HS-27A (cell line): ENCODE measurements at regions not wholly inside any gene's neighbourhood (a gene's known extent, or its start where the extent isn't known, plus 50 kb on each side); places are given as distances from the start of the nearest gene placed in this dataset.

Experiments used
- DNase-seq: peaks from one replicate; pipeline ENCODE4 v3.0.0-alpha.2; 2012; ENCODE audit warnings: low read depth, missing footprints

DNA sequence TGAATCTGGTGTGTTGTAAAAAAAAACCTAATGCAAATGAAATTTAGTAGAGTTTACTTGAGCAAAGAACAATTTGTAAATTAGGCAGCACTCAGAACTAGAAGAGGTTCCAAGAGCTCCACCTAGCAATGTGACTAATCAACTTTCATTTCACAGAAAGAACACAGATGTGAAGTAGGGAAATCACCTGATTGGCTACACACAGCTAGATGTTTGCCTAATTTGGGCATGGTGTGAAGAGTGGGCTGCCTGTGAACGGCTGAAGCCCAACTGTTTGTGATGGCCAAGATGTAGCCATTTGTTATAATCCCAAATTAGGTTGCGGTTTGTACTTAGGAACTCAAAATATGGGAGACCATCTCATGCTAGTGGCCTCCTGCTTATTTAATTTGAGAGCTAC lies 724.4 kb upstream of the SLITRK5 start:
- no peak for DNase-seq

DNA sequence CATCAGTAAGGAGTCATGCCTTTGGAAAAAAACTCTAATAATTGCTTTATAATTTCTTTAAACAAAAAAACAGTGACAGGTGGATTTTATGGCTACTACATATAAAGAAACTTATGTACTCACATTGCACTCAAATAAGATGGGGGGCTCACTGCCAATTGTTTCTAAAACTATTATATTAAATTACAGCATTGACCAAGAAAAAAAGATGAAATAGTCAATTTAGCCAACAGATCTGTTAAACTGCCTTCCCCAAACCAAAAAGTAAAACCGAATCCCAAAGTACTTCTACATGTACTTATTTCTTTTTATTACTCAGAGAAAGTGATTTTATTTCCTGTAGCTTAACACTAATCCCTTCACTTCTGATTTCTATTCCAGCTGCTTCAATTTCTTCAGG lies 716.8 kb upstream of the SLITRK5 start:
- DNase-seq, result no peak

DNA sequence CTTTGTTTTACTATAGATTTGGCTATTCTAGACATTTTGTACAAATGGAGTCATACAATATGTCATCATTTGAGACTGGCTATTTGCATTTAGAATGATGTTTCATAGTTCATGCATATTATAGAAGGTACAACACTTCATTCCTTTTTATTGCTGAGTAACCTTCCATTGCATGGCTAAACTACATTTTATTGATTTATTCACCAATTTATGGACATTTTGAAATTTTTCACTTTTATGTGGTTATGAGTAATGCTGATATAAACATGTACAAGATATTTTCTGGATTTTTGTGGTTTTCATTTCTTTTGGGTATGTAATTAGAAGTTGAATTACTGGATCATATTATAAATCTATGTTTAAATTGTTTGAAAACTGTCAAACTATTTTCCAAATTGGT lies 710.3 kb upstream of the SLITRK5 start:
- DNase-seq, result no peak

DNA sequence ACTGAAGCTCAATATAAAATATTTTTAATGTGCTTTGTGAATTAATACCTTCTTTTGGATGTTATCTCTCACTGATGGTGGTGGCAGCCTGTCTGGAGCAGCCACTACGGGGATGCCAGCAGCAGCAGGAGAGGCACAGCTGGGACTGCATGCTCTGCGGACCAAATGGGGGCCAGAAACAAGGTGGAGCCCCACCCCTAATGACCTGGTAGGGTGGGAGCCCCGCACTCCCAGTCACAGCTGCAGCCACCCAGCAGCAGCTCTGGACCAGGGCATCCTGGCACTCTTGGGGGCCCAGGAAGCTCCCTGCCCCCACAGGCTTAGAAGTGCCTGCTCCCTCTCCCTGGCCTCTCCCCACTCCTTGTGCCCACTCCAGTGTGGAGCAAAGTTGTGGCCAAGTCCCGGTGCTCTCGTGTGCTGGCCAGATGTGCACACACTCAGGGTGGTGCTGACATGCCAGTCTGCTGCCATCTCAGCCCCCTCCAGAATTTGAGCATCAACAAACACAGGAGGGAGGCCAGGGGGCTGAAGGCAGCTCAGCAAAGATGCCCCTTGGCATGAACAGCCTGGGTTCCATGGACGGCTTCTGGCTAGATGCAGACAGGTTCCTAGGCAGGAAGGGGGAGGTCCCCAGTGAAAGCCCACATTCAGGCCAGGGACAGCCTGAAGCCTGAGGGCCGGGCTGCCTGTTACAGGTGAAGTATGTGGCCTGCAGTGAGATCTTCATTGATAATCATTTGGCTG lies 696.7 kb upstream of the SLITRK5 start:
- no peak for DNase-seq

DNA sequence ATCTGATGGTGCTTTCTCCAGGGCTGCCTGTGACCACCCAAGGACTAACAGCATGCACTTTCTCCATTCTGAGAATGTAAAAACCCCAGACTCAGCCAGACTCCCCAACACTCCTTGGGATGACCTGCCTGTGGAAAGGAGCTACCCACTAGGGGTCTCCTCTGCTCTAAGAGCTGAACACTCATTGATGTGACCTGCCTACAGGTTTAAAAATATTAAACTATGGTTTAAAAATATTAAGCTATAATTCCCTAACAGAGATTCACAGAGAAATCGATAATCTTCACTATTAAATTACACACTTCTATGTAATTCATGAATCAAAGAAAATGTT lies 696.2 kb upstream of the SLITRK5 start:
- no peak for DNase-seq

DNA sequence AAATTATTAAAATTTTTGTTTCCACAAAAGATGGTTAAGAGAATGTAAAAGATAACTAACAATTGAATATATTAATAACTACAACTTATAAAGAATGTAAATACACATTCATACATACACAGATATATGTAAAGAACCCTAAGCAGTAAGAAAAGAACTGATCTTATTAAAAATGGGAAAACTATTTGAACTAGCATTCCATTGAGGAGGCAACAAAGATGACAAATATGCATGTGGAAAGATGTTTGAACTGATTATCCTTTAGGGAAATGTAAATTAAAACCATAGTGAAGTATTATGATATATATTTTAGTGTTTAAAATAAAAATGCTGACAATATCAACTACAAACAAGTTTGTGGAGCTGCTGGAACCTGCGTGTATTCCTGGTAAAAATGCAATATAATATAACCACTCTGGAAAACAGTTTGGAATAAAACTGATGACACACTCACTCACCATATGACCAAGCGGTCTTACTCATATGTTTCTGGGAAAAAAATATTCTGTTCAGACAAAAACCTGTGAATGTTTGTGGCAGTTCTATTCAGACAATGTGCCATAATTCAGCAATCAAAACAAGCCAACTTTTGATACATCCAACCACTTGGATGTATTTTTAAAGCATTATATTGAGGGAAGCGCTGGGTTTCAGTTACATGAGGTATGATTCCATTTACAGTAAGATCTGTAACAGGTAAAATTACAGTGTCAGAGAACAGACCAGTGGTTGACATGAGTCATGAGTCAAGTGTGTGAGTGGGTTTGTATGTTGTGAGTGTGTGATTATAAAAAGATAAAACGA lies 694.4 kb upstream of the SLITRK5 start:
- DNase-seq, result no peak

DNA sequence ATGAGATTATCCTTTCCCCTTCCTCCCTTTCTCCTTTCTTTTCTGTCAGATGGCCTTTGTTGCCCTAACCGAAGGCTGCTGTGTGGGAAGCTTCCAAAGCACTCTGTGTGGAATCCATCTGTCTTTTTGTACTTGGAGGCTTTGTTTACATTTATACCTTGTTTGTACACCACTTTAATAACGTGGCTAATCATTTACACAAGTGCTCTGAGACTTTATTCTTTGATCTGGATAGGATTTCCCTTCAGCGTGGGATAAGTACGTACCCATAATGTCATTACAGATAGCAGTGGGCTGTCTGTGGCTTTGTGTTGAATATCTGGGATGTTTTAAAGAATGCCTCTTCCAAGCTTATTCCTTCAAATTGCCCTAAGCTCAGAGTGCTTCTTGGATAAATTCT lies 684.7 kb upstream of the SLITRK5 start:
- DNase-seq, result no peak

DNA sequence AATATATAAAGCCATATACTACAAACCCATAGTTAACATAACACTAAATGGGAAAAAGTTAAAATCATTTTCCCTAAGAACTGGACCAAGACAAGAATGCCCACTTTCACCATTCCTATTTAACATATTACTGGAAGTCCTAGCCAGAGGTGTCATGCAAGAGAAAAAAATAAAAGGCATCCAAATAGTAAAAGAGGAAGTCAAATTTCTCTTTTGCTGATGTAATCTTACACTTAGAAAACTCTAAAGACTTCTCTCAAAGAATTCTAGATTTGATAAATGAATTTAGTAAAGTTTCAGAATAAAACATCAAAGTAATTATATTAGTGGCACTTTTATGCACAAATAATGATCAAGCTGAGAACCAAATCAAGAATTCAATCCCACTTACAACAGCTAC lies 678.9 kb upstream of the SLITRK5 start:
- DNase-seq, result no peak

DNA sequence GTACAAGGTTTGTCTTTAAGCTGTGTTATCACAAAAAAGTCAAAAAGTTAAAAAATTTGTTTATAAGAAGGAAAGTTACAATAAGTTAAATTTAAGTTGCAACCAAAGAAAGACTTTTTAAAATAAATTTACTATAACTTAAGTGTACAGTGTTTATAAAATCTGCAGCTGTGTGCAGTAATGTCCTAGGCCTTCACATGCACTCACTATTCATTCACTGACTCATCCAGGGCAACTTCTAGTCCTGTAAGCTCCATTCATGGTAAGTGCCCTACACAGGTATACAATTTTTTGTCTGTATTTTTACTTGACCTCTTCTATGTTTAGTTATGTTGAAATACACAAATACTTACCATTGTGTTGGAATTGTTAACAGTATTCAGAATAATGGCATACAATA lies 667.9 kb upstream of the SLITRK5 start:
- DNase-seq, result no peak

DNA sequence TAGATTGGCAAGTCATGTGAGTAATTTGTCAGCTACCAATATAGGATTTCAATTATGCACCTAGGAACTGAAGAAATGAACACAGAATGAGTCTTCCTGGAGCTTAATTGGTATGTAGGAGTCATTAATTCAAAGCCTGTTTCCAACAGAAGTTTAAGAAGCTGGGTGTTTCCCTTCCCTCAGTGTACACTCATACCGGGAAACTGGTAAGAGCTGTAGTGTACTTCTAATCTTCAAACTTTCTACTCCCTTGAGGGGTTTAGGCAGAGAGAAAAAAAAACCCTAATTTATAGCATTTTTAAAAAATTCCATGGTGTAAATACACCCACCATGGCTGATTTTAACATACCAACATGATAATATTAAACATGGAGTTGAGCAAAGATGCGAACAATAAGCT lies 665.7 kb upstream of the SLITRK5 start:
- DNase-seq, result no peak

DNA sequence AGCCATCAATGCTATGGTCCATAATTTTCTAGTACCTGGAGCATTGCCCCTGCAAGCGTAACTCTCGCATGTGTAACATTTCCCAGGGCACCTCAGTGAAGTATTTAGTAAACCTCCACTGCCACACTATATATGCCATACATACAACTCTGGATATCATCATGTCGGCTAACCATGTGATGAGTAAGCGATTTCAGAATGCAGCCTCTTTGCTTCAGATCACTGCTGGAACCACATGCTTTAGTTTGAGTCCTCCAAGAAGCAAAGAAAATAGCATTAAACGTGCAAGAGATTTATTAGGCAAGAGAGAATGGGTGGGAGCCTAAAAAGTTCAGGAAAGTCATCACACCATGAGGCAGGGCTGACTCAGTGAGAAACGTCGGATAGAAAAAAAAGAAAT lies 635.6 kb upstream of the SLITRK5 start:
- DNase-seq, result no peak

DNA sequence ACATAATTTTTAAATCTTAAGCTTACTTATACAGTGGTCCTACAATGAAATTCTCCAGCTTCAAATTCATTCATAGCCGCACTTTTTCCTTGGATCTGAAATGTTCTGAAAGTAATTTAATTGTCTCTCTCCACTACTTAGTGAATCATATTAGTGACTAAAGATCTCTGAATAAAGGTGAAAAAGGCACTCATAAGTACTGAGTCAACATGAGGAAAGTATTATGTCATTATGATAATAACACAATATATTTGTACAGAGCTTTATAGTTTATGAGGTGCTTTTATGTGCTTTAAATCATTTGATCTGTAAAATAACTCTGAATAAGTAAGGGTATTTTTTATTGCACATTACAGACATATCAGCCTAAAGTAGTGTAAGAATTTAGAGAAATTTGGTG lies 628.2 kb upstream of the SLITRK5 start:
- DNase-seq, result no peak

DNA sequence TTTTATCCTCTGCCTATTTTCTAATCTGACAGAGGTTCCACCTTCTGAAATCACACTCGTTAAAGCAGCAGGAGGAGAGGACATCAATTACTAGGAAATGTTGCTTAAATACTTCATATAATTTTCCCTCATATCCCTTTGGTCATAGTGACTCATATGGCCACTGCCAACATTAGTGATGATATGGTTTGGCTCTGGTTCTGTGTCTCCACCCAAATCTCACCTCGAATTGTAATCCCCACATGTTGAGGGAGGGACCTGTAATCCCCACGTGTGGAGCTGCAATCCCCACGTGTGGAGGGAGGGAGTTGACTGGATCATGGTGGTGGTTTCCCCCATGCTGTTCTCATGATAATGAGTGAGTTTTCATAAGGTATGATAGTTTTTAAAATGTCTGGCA lies 618.4 kb upstream of the SLITRK5 start:
- DNase-seq, result no peak

DNA sequence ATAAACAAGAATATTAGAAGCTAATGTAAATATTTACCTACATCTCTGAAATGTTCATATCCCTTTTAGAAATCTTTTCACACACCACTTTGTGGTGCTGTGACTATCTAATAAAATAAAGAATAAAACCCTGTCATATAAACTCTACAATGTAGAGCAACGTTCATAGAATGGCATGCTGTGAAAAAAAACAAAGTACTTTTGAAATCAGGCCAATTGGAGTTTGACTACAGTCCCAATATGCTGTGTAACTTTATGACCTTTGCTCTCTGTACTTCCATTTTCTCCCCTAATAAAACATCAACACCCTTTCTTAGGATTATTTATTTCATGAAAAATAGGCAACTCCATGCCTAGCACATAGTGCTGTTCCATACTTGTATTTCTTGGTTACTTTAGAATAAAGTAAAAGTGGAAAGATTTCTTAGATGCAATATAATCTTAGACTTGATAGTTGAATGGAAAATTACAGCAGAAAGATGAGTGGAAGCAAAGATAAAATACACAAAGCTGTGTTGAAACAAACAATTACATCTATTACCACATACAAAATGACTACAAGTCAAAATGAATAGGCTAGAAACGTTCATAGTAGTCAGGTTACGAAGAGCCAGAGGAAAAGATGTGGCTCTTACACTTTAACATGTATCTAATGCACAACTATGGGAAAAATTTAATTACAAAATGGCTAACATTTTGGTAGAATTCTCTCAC lies 613.2 kb upstream of the SLITRK5 start:
- DNase-seq, result no peak

DNA sequence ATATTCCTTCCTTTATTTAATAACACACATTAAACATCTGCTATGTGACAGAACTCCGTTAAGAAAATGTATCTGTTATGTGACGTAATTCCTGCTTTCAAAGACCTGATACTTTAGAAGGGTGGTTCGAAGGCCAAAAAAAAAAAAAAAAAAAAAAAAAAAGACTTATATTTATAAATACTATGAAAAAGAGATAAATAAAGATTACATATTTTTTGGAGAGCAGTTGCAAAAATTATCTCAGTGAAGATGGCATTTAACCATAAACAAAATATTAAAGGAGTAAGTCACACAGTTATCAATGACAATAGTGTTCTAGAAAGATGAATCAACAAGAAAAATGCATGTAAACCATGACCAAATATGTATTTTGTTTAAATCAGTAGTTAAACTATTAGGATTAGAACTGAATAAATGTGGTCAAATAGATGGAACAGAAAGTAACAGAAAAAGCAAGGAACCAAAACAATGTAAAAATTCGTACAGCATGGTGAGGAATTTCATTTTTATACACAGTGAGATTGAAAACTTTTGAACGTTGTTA lies 612.3 kb upstream of the SLITRK5 start:
- DNase-seq, result no peak

DNA sequence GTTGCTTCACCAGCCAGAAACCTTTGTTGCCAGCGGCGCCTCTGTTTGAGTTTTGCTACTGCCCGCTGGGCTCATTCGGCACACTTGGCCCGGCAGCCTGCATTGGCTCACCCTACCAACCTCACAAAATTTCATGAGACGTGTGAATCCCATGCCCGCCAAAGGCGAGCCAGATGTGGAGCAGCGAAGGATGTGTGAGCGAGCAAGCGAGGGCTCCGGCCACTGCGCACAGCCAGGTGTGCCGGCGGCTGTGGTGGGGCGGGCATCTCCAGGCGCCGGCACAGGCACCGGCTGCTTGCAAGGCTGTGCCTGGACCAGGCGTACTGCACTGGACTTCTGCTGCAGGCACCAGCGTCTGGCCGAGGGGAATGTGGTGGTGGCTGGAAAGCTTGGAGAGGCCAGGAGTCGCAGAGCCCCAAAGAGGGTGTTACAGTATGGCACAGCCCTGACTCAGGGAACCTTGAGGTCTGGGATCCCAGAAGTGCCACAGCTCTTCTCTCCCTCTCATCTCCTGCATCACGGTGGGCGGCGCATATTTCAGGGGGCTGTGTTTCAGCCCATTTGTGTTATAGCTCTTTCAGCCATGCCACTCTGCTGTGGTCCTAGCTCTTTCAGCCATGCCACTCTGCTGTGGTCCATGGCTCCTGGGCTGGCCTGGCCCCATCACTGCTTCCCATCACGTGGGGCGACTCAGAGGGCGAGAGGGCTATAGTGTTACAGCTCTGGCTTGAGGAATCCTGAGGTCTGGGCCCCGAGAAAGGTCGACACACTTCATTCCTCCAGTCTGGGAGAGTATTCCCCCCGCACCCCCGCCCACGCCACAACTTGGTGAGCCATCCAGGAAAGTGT lies 592.0 kb upstream of the SLITRK5 start:
- DNase-seq, result no peak

DNA sequence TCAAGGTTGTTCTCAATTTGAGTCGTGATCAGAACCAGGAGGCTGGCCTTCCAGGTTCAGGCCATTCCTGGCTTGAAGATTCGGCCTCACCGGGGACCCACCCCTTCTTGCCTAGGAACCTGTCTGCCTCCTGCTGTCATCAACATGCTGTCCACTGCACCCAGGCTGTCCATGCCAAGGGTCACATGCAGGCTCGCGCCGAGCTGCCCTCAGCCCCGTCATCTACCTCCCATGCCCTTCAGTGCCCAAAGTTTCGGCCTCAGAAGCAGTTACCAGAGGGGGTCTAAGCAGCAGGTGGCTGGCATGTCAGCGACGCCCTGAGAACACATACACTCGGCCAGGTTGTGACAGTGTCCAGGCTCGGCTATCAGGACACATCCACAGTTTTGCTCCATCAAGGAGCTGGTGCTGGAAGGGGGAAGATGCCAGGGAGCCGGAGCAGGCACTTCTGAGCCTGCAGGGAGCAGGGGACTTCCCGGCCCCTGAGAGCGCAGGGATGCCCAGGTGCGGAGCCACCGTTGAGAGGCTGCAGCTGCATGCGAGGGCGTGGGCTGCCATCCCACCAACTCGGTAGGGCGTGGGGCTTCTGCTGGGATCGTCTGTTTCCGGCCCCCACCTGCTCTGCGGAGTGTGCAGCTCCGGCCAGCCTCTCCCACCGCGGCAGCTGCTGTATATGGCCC lies 590.9 kb upstream of the SLITRK5 start:
- DNase-seq, result no peak

DNA sequence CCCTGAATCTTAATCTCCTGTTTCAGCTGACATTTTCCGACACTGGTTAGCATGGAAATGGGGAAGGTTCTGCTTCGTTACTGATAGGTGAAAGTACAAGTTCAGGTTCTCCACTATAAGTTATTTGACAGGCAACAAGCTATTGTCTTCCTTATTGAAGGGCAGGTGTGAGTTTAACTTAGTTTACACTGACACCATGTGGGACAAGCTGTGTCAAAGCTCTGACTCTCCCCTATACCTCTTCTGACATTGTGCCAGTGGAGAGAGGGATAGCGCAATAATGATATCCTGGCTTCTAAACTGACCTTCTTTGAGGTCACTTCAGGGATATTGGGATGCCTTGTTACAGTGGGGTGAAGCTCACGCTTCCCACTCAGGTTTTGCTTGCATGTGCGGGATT lies 587.0 kb upstream of the SLITRK5 start:
- DNase-seq, result no peak

DNA sequence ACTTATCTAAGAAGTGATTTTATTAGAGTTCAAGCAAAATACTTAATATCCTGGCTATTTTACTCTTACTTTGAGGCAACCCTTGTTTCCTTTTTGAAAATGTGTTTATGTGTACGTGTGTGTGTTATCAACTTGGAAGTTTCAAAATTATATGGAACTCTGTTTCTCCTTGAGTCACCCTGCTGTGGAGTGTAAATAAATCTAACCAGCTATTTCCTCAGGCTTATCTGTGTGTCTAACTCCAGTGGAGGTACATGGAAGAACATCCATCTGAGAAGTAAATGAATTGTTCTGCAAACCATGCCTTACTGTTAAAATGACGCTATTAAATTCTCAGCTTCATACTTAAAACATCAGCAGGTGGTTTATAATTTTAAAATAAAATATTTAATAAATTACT lies 583.4 kb upstream of the SLITRK5 start:
- DNase-seq, result no peak

DNA sequence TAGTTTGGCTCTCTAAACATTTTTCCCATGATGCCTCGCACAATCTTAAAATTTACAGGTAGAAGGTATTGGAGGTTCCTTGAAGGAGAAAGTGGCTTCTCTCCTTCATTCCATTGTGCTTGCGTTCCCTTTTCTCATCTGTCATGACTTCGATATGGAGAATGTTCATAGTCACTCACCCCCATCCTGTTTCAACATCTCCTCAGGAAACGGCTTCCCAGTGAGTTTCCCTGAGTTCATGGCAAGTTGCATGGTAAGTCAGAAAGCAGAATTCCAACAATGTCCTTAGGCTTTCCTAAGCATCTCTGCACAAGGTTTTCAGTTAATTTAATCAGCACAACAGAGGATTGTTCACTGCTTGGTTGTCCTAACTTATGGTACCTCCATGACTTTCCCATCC lies 581.8 kb upstream of the SLITRK5 start:
- DNase-seq, result no peak

DNA sequence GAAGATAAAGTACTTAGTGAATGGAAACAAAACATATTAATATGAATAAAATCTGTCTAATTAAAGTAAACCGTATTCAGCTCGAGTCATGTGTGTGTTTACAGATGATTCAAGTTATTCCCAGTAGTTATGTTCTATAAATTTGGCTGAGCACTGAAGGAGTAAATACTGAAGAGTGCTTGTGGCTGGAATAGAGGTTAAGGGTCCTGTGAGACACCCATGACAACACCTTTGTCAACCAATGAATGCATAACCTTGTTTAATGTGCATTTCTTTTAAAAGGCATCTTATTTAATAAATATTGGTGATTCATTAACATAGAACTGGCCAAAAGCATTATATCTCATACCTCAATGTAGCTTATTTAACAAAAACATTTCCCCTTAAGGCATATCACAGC lies 577.8 kb upstream of the SLITRK5 start:
- DNase-seq, result no peak
